Hepatocyte (in vitro differentiated cells): ENCODE measurements at regions not wholly inside any gene's neighbourhood (a gene's known extent, or its start where the extent isn't known, plus 50 kb on each side); places are given as distances from the start of the nearest gene placed in this dataset.
"Not testable (repeated sequence)": the region's sequence is repeated elsewhere in the genome, so short reads cannot be mapped to it uniquely, and the experiment has no call there.

Experiments used
- DNase-seq: peaks from one replicate; pipeline ENCODE4 v3.0.0-alpha.2; 2016; ENCODE audit warnings: low spot score
- H2AFZ ChIP-seq: fragments of 200-600 bp; sonication (generic); 2 replicates; pipeline ENCODE4 v1.6.0; 2016; ENCODE audit warnings: antibody characterized with exemption, mild to moderate bottlenecking
- H3K27ac ChIP-seq: fragments of 200-600 bp; sonication (generic); 2 replicates; pipeline ENCODE4 v1.5.1; 2016; ENCODE audit warnings: mild to moderate bottlenecking
- H3K27me3 ChIP-seq: fragments of 200-600 bp; sonication (generic); 2 replicates; pipeline ENCODE4 v1.6.1; 2016
- H3K36me3 ChIP-seq: fragments of 200-600 bp; sonication (generic); replicated peaks from 2 replicates; pipeline ENCODE4 v1.5.1; 2016; ENCODE audit warnings: low read depth; ENCODE audit not compliant: insufficient read depth
- H3K4me1 ChIP-seq: fragments of 200-600 bp; sonication (generic); 2 replicates; pipeline ENCODE4 v1.5.1; 2016; ENCODE audit warnings: mild to moderate bottlenecking, moderate library complexity; ENCODE audit not compliant: insufficient read depth
- H3K4me2 ChIP-seq: fragments of 200-600 bp; sonication (generic); 2 replicates; pipeline ENCODE4 v1.6.0; 2016
- H3K4me3 ChIP-seq: fragments of 200-600 bp; sonication (generic); 2 replicates; pipeline ENCODE4 v1.5.1; 2016; ENCODE audit warnings: mild to moderate bottlenecking
- H3K79me2 ChIP-seq: fragments of 200-600 bp; sonication (generic); 2 replicates; pipeline ENCODE4 v1.6.0; 2017; ENCODE audit warnings: mild to moderate bottlenecking
- H3K9me2 ChIP-seq: fragments of 200-600 bp; sonication (generic); replicated peaks from 2 replicates; pipeline ENCODE4 v1.6.0; 2017; ENCODE audit warnings: mild to moderate bottlenecking; ENCODE audit not compliant: insufficient read depth
- H3K9me3 ChIP-seq: fragments of 200-600 bp; sonication (generic); 2 replicates; pipeline ENCODE4 v1.5.1; 2016; ENCODE audit warnings: low read depth, mild to moderate bottlenecking
- H4K20me1 ChIP-seq: fragments of 200-600 bp; sonication (generic); 2 replicates; pipeline ENCODE4 v1.6.0; 2016; ENCODE audit warnings: mild to moderate bottlenecking; ENCODE audit not compliant: insufficient read depth, poor library complexity, severe bottlenecking
- EZH2 ChIP-seq: fragments of 200-600 bp; sonication (generic); IDR thresholded peaks from 2 replicates; pipeline ENCODE4 v1.6.1; 2016; ENCODE audit warnings: antibody characterized with exemption, mild to moderate bottlenecking, borderline replicate concordance
- EZH2phosphoT487 ChIP-seq: fragments of 200-600 bp; sonication (generic); IDR thresholded peaks from one replicate; pipeline ENCODE4 v1.6.1; 2018; ENCODE audit warnings: antibody characterized with exemption, mild to moderate bottlenecking, low read depth, moderate library complexity; ENCODE audit not compliant: unreplicated experiment, severe bottlenecking
- WGBS: methylation state at CpG from one replicate; pipeline ENCODE4 v1.1.6; 2016; ENCODE audit warnings: low lambda C conversion rate; ENCODE audit errors: missing lambda C conversion rate; 5-methylcytosine and 5-hydroxymethylcytosine counted together
- TF ChIP-seq, protein P1 (sequence below): fragments of 200-600 bp; sonication (generic); IDR thresholded peaks from 2 replicates; pipeline ENCODE4 v1.5.1; 2016; ENCODE audit warnings: antibody characterized with exemption, mild to moderate bottlenecking; ENCODE audit not compliant: poor library complexity

DNA sequence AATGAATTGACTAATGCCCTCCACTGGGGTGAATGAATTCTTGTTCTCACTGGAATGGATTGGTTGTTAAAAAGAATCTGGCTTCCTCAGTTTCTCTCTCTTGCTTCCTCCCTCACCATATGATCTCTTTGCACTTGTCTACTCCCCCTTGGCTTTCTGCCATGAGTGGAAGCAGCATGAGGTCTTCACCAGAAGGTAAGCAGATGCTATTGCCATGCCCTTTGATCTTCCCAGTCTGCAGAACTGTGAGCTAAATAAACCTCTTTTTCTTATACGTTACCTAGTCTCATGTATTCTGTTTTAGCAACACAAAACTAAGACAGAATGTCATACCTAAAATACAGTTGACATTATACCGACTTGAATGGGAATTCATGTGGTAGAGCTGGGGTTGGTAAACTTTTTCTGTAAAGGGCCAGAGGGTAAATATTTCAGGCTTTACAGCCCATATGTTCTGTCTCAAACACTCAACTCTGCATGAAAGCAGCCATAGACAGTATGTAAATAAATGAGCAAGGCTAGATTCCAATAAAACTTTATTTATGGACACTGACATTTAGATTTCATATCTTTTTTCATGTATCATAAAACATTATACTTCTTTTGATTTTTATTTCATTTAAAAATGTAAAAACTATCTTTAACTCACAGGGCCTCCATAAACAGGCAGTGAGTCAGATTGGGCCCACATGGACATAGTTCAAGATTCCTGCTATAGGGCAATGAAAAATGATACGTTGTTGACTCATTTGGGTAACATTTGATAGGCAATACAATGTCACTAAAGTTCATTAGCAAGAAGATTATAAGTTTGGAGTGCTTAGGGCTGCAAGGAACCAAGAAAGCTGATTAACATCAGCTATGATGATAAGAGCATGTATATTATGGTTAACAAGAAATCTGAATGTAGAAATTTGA lies 79.4 kb upstream of the TLE4 start:
- Histone ChIP-seq H3K4me1 (peaks cover 18% of the 10 kb centered on the region), H4K20me1 (no peaks in the 10 kb centered on the region), H3K4me2 (no peak overlapping the region), H3K4me3 (no peak overlapping the region), H3K79me2 (no peaks in the 10 kb centered on the region), H3K9me3 (no peaks in the 10 kb centered on the region), H3K27me3 (no peaks in the 10 kb centered on the region), H3K9me2 (no peaks in the 10 kb centered on the region), H2AFZ (no peak overlapping the region), H3K27ac (no peak overlapping the region), H3K36me3 (no peaks in the 10 kb centered on the region)
- WGBS: 90% methylated on average over 3 of the region's 3 CpGs
- TF ChIP-seq, protein P1, sequence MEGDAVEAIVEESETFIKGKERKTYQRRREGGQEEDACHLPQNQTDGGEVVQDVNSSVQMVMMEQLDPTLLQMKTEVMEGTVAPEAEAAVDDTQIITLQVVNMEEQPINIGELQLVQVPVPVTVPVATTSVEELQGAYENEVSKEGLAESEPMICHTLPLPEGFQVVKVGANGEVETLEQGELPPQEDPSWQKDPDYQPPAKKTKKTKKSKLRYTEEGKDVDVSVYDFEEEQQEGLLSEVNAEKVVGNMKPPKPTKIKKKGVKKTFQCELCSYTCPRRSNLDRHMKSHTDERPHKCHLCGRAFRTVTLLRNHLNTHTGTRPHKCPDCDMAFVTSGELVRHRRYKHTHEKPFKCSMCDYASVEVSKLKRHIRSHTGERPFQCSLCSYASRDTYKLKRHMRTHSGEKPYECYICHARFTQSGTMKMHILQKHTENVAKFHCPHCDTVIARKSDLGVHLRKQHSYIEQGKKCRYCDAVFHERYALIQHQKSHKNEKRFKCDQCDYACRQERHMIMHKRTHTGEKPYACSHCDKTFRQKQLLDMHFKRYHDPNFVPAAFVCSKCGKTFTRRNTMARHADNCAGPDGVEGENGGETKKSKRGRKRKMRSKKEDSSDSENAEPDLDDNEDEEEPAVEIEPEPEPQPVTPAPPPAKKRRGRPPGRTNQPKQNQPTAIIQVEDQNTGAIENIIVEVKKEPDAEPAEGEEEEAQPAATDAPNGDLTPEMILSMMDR: no peak
- TF ChIP-seq EZH2phosphoT487 (no peak), EZH2 (no peak)
- DNase-seq: no peak

DNA sequence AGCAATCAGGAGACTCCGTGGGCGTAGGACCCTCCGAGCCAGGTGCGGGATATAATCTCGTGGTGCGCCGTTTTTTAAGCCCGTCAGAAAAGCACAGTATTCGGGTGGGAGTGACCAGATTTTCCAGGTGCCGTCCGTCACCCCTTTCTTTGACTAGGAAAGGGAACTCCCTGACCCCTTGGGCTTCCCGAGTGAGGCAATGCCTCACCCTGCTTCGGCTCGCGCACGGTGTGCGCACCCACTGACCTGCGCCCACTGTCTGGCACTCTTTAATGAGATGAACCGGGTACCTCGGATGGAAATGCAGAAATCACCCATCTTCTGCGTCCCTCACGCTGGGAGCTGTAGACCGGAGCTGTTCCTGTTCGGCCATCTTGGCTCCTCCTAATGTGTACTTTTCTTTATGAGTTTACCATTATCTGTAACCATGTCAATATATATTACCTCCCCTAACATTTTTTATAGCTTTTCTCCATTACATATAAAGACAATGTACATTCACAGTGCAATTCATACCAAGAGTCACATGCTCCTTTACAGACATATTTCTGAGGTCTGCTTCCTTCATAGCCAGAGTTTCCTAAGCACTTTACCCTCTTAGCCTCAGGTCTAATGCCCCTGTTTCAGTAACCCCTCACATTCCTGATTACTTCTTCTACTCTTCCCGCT lies 71.4 kb upstream of the TLE4 start:
- WGBS: 95% methylated on average over 25 of the region's 25 CpGs
- not testable (repeated sequence) for DNase-seq, H3K79me2 ChIP-seq, H3K4me3 ChIP-seq, H3K27me3 ChIP-seq, H3K4me1 ChIP-seq, H3K4me2 ChIP-seq, H3K36me3 ChIP-seq, H4K20me1 ChIP-seq, H3K9me2 ChIP-seq, H3K27ac ChIP-seq, H3K9me3 ChIP-seq, H2AFZ ChIP-seq

DNA sequence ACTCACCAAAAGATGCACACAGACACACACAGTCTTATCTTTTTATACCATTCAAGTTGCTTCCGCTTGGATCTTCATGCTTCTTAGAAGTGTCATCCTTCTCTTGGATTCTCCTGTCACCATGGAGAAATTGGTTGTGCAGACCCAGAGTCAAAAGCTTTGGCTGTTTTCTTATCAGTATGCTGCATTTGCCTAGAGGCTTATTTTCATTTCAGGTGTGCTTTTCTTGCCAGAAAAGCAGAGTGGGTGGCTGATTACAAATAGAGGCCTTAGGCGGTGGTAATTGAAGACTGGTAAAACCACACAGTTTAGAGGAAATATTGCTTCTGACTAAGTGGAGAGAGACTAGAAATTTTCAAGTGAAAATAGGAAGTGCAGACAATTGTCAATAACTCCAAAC lies 70.2 kb upstream of the TLE4 start:
- Histone ChIP-seq H3K9me2 (no peaks in the 10 kb centered on the region), H3K9me3 (no peaks in the 10 kb centered on the region), H3K4me3 (no peak overlapping the region), H3K4me2 (no peak overlapping the region), H3K4me1 (no peaks in the 10 kb centered on the region), H3K27ac (no peak overlapping the region), H4K20me1 (no peaks in the 10 kb centered on the region), H3K79me2 (no peaks in the 10 kb centered on the region), H2AFZ (no peak overlapping the region), H3K27me3 (no peaks in the 10 kb centered on the region), H3K36me3 (no peaks in the 10 kb centered on the region)
- no peak for DNase-seq
- WGBS: 61% methylated on average over 2 of the region's 2 CpGs
- TF ChIP-seq EZH2: no peak
- TF ChIP-seq, protein P1: no peak
- no peak for TF ChIP-seq EZH2phosphoT487

DNA sequence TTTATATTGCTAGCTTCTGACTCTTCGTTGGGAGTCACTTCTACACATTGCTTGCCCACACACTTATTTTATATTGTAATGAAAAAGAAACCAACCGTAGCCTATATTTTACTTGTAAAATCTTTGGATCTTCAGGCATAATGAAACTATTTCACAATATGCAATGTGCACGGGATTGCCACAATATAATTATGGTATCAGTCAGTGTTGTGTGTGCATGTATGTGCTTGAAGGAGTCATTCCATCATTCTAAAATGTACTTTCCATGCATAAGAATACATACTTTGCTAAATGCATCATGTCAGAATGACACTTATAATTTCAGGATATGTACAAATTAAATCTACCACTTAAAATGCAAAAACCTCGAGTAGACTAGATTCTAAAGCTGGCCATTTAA lies 64.0 kb upstream of the TLE4 start:
- no peak for DNase-seq
- Histone ChIP-seq H4K20me1 (no peaks in the 10 kb centered on the region), H3K36me3 (no peaks in the 10 kb centered on the region), H3K4me2 (no peak overlapping the region), H3K27ac (no peak overlapping the region), H3K9me3 (no peaks in the 10 kb centered on the region), H3K79me2 (no peaks in the 10 kb centered on the region), H3K4me3 (no peak overlapping the region), H3K4me1 (no peaks in the 10 kb centered on the region), H3K9me2 (no peaks in the 10 kb centered on the region), H2AFZ (no peak overlapping the region), H3K27me3 (no peaks in the 10 kb centered on the region)
- TF ChIP-seq EZH2phosphoT487 (no peak), EZH2 (no peak)
- TF ChIP-seq, protein P1: no peak
- WGBS: 83% methylated on average over 4 of the region's 4 CpGs
